ENCODE measurements at regions not wholly inside any gene's neighbourhood (a gene's known extent, or its start where the extent isn't known, plus 50 kb on each side); places are given as distances from the start of the nearest gene placed in this dataset.

GRCh38 chr16:54554581-54554980 is 268.0 kb upstream of the IRX3 start:
- DNase-seq (ENCODE audit: insufficient read length, low spot score) = no peak
- TF ChIP-seq POLR2A (IDR thresholded peaks at IDR 0.05; ENCODE audit: low read depth, low read length) = no peak
- no peak for FAIRE-seq

GRCh38 chr16:54548281-54548680 is 261.7 kb upstream of the IRX3 start:
- no peak for TF ChIP-seq POLR2A (IDR thresholded peaks at IDR 0.05; ENCODE audit: low read depth, low read length)

GRCh38 chr16:54547052-54547451 is 260.5 kb upstream of the IRX3 start:
- DNase-seq (ENCODE audit: insufficient read length, low spot score) = no peak
- no peak for TF ChIP-seq POLR2A (IDR thresholded peaks at IDR 0.05; ENCODE audit: low read depth, low read length)
- FAIRE-seq = no peak

More at GRCh38 chr16:54548281-54548680, 261.7 kb upstream of the IRX3 start:
- no peak for FAIRE-seq
- DNase-seq (ENCODE audit: insufficient read length, low spot score) = no peak

GRCh38 chr16:54546521-54546920 is 259.9 kb upstream of the IRX3 start:
- no peak for TF ChIP-seq POLR2A (IDR thresholded peaks at IDR 0.05; ENCODE audit: low read depth, low read length)
- no peak for DNase-seq (ENCODE audit: insufficient read length, low spot score)
- FAIRE-seq = no peak

- no peak for TF ChIP-seq POLR2A (IDR thresholded peaks at IDR 0.05; ENCODE audit: low read depth, low read length)
- DNase-seq (ENCODE audit: insufficient read length, low spot score) = no peak
- no peak for FAIRE-seq
These were observed 259.4 kb upstream of the IRX3 start for GRCh38 chr16:54545854-54546511.

- no peak for DNase-seq (ENCODE audit: insufficient read length, low spot score)
- TF ChIP-seq POLR2A (IDR thresholded peaks at IDR 0.05; ENCODE audit: low read depth, low read length) = no peak
- FAIRE-seq = no peak
These were observed 258.1 kb upstream of the IRX3 start for GRCh38 chr16:54544553-54545180.

- DNase-seq (ENCODE audit: insufficient read length, low spot score) = no peak
- TF ChIP-seq POLR2A (IDR thresholded peaks at IDR 0.05; ENCODE audit: low read depth, low read length) = no peak
These were observed 256.4 kb upstream of the IRX3 start for GRCh38 chr16:54542805-54543505.

GRCh38 chr16:54540525-54541180 is 254.1 kb upstream of the IRX3 start:
- no peak for DNase-seq (ENCODE audit: insufficient read length, low spot score)
- FAIRE-seq = no peak
- no peak for TF ChIP-seq POLR2A (IDR thresholded peaks at IDR 0.05; ENCODE audit: low read depth, low read length)

More at GRCh38 chr16:54542805-54543505, 256.4 kb upstream of the IRX3 start:
- no peak for FAIRE-seq

GRCh38 chr16:54538276-54538675 is 251.7 kb upstream of the IRX3 start:
- DNase-seq (ENCODE audit: insufficient read length, low spot score) (no peak), FAIRE-seq (no peak)
- no peak for TF ChIP-seq POLR2A (IDR thresholded peaks at IDR 0.05; ENCODE audit: low read depth, low read length)

- no peak for TF ChIP-seq POLR2A (IDR thresholded peaks at IDR 0.05; ENCODE audit: low read depth, low read length)
- DNase-seq (ENCODE audit: insufficient read length, low spot score) (no peak), FAIRE-seq (no peak)
These were observed 247.4 kb upstream of the IRX3 start for GRCh38 chr16:54533856-54534490.

- no peak for FAIRE-seq
- no peak for DNase-seq (ENCODE audit: insufficient read length, low spot score)
These were observed 240.3 kb upstream of the IRX3 start for GRCh38 chr16:54526916-54527315.

GRCh38 chr16:54526087-54526486 is 239.5 kb upstream of the IRX3 start:
- DNase-seq (ENCODE audit: insufficient read length, low spot score) = no peak
- no peak for FAIRE-seq
- no peak for TF ChIP-seq POLR2A (IDR thresholded peaks at IDR 0.05; ENCODE audit: low read depth, low read length)

More at GRCh38 chr16:54526916-54527315, 240.3 kb upstream of the IRX3 start:
- no peak for TF ChIP-seq POLR2A (IDR thresholded peaks at IDR 0.05; ENCODE audit: low read depth, low read length)

- no peak for TF ChIP-seq POLR2A (IDR thresholded peaks at IDR 0.05; ENCODE audit: low read depth, low read length)
- DNase-seq (ENCODE audit: insufficient read length, low spot score) (no peak), FAIRE-seq (no peak)
These were observed 238.5 kb upstream of the IRX3 start for GRCh38 chr16:54525104-54525503.

GRCh38 chr16:54522584-54522983 is 236.0 kb upstream of the IRX3 start:
- no peak for DNase-seq (ENCODE audit: insufficient read length, low spot score)
- no peak for TF ChIP-seq POLR2A (IDR thresholded peaks at IDR 0.05; ENCODE audit: low read depth, low read length)
- FAIRE-seq = no peak

All from H54 (cell line).